GM21576 (cell line): ENCODE measurements at regions not wholly inside any gene's neighbourhood (a gene's known extent, or its start where the extent isn't known, plus 50 kb on each side); places are given as distances from the start of the nearest gene placed in this dataset.
"Not testable (repeated sequence)": the region's sequence is repeated elsewhere in the genome, so short reads cannot be mapped to it uniquely, and the experiment has no call there.

ENCODE experiments used
- ATAC-seq: cut with Tn5 transposase; IDR thresholded peaks from one replicate; pipeline ENCODE4 v1.9.1; 2021; ENCODE audit warnings: mild to moderate bottlenecking, moderate library complexity; ENCODE audit not compliant: unreplicated experiment

- ATAC-seq = no peak
These were observed 102.4 kb upstream of the DLGAP1 start for GRCh38 chr18:4557502-4557901.

GRCh38 chr18:4551001-4551360, 95.9 kb upstream of the DLGAP1 start:
- ATAC-seq = no peak

- no peak for ATAC-seq
These were observed 94.2 kb upstream of the DLGAP1 start for GRCh38 chr18:4549164-4549872.

- no peak for ATAC-seq
These were observed 92.0 kb upstream of the DLGAP1 start for GRCh38 chr18:4547126-4547525.

- ATAC-seq = no peak
These were observed 89.0 kb upstream of the DLGAP1 start for GRCh38 chr18:4544142-4544541.

- no peak for ATAC-seq
These were observed 88.6 kb upstream of the DLGAP1 start for GRCh38 chr18:4543711-4544110.

GRCh38 chr18:4541588-4541987, 86.5 kb upstream of the DLGAP1 start:
- no peak for ATAC-seq

- no peak for ATAC-seq
These were observed 81.3 kb upstream of the DLGAP1 start for GRCh38 chr18:4536447-4536846.

GRCh38 chr18:4528405-4528804, 73.3 kb upstream of the DLGAP1 start:
- no peak for ATAC-seq

GRCh38 chr18:4527826-4528225, 72.7 kb upstream of the DLGAP1 start:
- not testable (repeated sequence) for ATAC-seq

- ATAC-seq = no peak
These were observed 69.0 kb upstream of the DLGAP1 start for GRCh38 chr18:4524096-4524495.

GRCh38 chr18:4511166-4511565, 56.1 kb upstream of the DLGAP1 start:
- no peak for ATAC-seq

GRCh38 chr18:4510711-4511110, 55.6 kb upstream of the DLGAP1 start:
- no peak for ATAC-seq

GRCh38 chr18:4510160-4510559, 55.1 kb upstream of the DLGAP1 start:
- ATAC-seq = no peak
